ENCODE measurements at regions not wholly inside any gene's neighbourhood (a gene's known extent, or its start where the extent isn't known, plus 50 kb on each side); places are given as distances from the start of the nearest gene placed in this dataset.

- TF ChIP-seq POLR2A (IDR thresholded peaks at IDR 0.05) (no peak), POLR2AphosphoS5 (IDR thresholded peaks at IDR 0.05) (no peak), CTCF (IDR thresholded peaks at IDR 0.05) (no peak), EP300 (IDR thresholded peaks at IDR 0.05) (no peak)
- H3K4me3 ChIP-seq, result no peak overlapping the region
- intact Hi-C loops (cut with DNase I), result no loop called here
- H3K27me3 ChIP-seq, result no peaks in the 10 kb centered on the region
- no peak overlapping the region for H3K27ac ChIP-seq
- WGBS, 2 donors, result 49 to 59% methylated on average over 3 of the region's 3 CpGs
- no peaks in the 10 kb centered on the region for H3K36me3 ChIP-seq
- no peak for DNase-seq
- no peaks in the 10 kb centered on the region for H3K4me1 ChIP-seq
- H3K9me3 ChIP-seq, result peaks cover 0 to 10% (median 2%) of the 10 kb centered on the region in 4 donors
Observed at GRCh38 chr1:147466543-147466942, 74.8 kb upstream of the BCL9 start.

GRCh38 chr1:147470079-147470478 lies 71.2 kb upstream of the BCL9 start:
- no peak overlapping the region for H3K27ac ChIP-seq
- no peak for TF ChIP-seq EP300 (IDR thresholded peaks at IDR 0.05)
- no peak for TF ChIP-seq POLR2A (IDR thresholded peaks at IDR 0.05)
- TF ChIP-seq POLR2AphosphoS5 (IDR thresholded peaks at IDR 0.05), result no peak
- no peak for TF ChIP-seq CTCF (IDR thresholded peaks at IDR 0.05)
- no peak for DNase-seq
- H3K36me3 ChIP-seq, result no peaks in the 10 kb centered on the region
- H3K9me3 ChIP-seq, result peaks cover 0 to 10% (median 2%) of the 10 kb centered on the region in 4 donors
- no peaks in the 10 kb centered on the region for H3K4me1 ChIP-seq
- no peak overlapping the region for H3K4me3 ChIP-seq
- H3K27me3 ChIP-seq, result no peaks in the 10 kb centered on the region
- intact Hi-C loops (cut with DNase I), result no loop called here

- Histone ChIP-seq H3K4me3 (no peak overlapping the region), H3K27me3 (no peaks in the 10 kb centered on the region), H3K4me1 (no peaks in the 10 kb centered on the region), H3K9me3 (no peaks in the 10 kb centered on the region), H3K36me3 (no peaks in the 10 kb centered on the region), H3K27ac (no peak overlapping the region)
- intact Hi-C loops (cut with DNase I), result no loop called here
- WGBS, 2 donors, result 49 to 72% methylated on average over 2 of the region's 2 CpGs
- no peak for DNase-seq
- TF ChIP-seq EP300 (IDR thresholded peaks at IDR 0.05) (no peak), POLR2AphosphoS5 (IDR thresholded peaks at IDR 0.05) (no peak), CTCF (IDR thresholded peaks at IDR 0.05) (no peak), POLR2A (IDR thresholded peaks at IDR 0.05) (no peak)
Observed at GRCh38 chr1:147472489-147472888, 68.8 kb upstream of the BCL9 start.

- H3K27me3 ChIP-seq, result no peaks in the 10 kb centered on the region
- no peaks in the 10 kb centered on the region for H3K4me1 ChIP-seq
- 32 to 55% methylated on average over 5 of the region's 5 CpGs for WGBS, 2 donors
- no peak overlapping the region for H3K27ac ChIP-seq
- no peaks in the 10 kb centered on the region for H3K9me3 ChIP-seq
- DNase-seq, result no peak
- intact Hi-C loops (cut with DNase I), result no loop called here
- no peak overlapping the region for H3K4me3 ChIP-seq
- TF ChIP-seq CTCF (IDR thresholded peaks at IDR 0.05) (no peak), EP300 (IDR thresholded peaks at IDR 0.05) (no peak), POLR2A (IDR thresholded peaks at IDR 0.05) (no peak), POLR2AphosphoS5 (IDR thresholded peaks at IDR 0.05) (no peak)
- no peaks in the 10 kb centered on the region for H3K36me3 ChIP-seq
Observed at GRCh38 chr1:147472966-147473732, 68.2 kb upstream of the BCL9 start.

- Histone ChIP-seq H3K4me3 (no peak overlapping the region), H3K9me3 (no peaks in the 10 kb centered on the region), H3K4me1 (no peaks in the 10 kb centered on the region), H3K27ac (no peak overlapping the region), H3K36me3 (no peaks in the 10 kb centered on the region), H3K27me3 (no peaks in the 10 kb centered on the region)
- intact Hi-C loops (cut with DNase I), result no loop called here
- DNase-seq, result no peak
- TF ChIP-seq EP300 (IDR thresholded peaks at IDR 0.05), result no peak
- no peak for TF ChIP-seq POLR2A (IDR thresholded peaks at IDR 0.05)
- TF ChIP-seq POLR2AphosphoS5 (IDR thresholded peaks at IDR 0.05), result no peak
- TF ChIP-seq CTCF (IDR thresholded peaks at IDR 0.05), result no peak
Observed at GRCh38 chr1:147473733-147474049, 67.6 kb upstream of the BCL9 start.

All from sigmoid colon (tissue), 6 donors.